H9 (cell line): ENCODE measurements at regions not wholly inside any gene's neighbourhood (a gene's known extent, or its start where the extent isn't known, plus 50 kb on each side); places are given as distances from the start of the nearest gene placed in this dataset.

Experiments used
- DNase-seq: peaks from one replicate; pipeline ENCODE4 v3.0.0-alpha.2; 2017
- H2AFZ ChIP-seq: one replicate; pipeline ENCODE4 v1.6.1; 2013; ENCODE audit warnings: mild to moderate bottlenecking, low read length, control low read depth, moderate library complexity
- H2AK5ac ChIP-seq: 2 replicates; pipeline ENCODE4 v1.6.1; 2013; ENCODE audit warnings: low read length, control low read depth, mixed read lengths; ENCODE audit not compliant: insufficient read length
- H2BK120ac ChIP-seq: one replicate; pipeline ENCODE4 v1.6.1; 2013; ENCODE audit warnings: low read depth, mild to moderate bottlenecking, low read length, control low read depth, inconsistent platforms; ENCODE audit not compliant: poor library complexity, severe bottlenecking
- H2BK12ac ChIP-seq: 2 replicates; pipeline ENCODE4 v1.6.1; 2013; ENCODE audit warnings: low read length, control low read depth, mixed read lengths, low read depth; ENCODE audit not compliant: insufficient read length
- H2BK15ac ChIP-seq: 2 replicates; pipeline ENCODE4 v1.6.1; 2013; ENCODE audit warnings: low read depth, low read length, control low read depth
- H2BK20ac ChIP-seq: one replicate; pipeline ENCODE4 v1.6.1; 2013; ENCODE audit warnings: low read depth, mild to moderate bottlenecking, low read length, control low read depth, inconsistent platforms; ENCODE audit not compliant: poor library complexity, severe bottlenecking
- H2BK5ac ChIP-seq: 2 replicates; pipeline ENCODE4 v1.6.1; 2013; ENCODE audit warnings: low read length, control low read depth, mixed read lengths; ENCODE audit not compliant: insufficient read length
- H3K14ac ChIP-seq: 2 replicates; pipeline ENCODE4 v1.6.1; 2013; ENCODE audit warnings: low read length, control low read depth; ENCODE audit not compliant: insufficient read depth
- H3K18ac ChIP-seq: 2 replicates; pipeline ENCODE4 v1.6.1; 2013; ENCODE audit warnings: low read depth, mild to moderate bottlenecking, mixed read lengths, low read length, control low read depth; ENCODE audit not compliant: insufficient read length
- H3K23ac ChIP-seq: 2 replicates; pipeline ENCODE4 v1.6.1; 2013; ENCODE audit warnings: low read length, control low read depth, mixed read lengths, low read depth; ENCODE audit not compliant: insufficient read length
- H3K23me2 ChIP-seq: 2 replicates; pipeline ENCODE4 v1.6.1; 2013; ENCODE audit warnings: low read depth, mild to moderate bottlenecking, mixed read lengths, low read length, control low read depth; ENCODE audit not compliant: insufficient read length, poor library complexity, severe bottlenecking
- H3K27ac ChIP-seq: 2 replicates; pipeline ENCODE4 v1.5.1; 2013; ENCODE audit warnings: low read length, control low read depth, mixed read lengths, low read depth; ENCODE audit not compliant: insufficient read length
- H3K27me3 ChIP-seq: 2 replicates; pipeline ENCODE4 v1.6.1; 2013; ENCODE audit warnings: low read length, control low read depth, inconsistent platforms; ENCODE audit not compliant: insufficient read depth
- H3K4ac ChIP-seq: 2 replicates; pipeline ENCODE4 v1.6.1; 2013; ENCODE audit warnings: low read depth, mild to moderate bottlenecking, control low read depth, inconsistent platforms, low read length, moderate library complexity
- H3K4me1 ChIP-seq: 2 replicates; pipeline ENCODE4 v1.6.1; 2013; ENCODE audit warnings: low read length, control low read depth, inconsistent platforms; ENCODE audit not compliant: insufficient read depth
- H3K4me2 ChIP-seq: 2 replicates; pipeline ENCODE4 v1.6.1; 2013; ENCODE audit warnings: low read length, control low read depth, mixed read lengths; ENCODE audit not compliant: insufficient read length, insufficient read depth
- H3K56ac ChIP-seq: 2 replicates; pipeline ENCODE4 v1.6.1; 2013; ENCODE audit warnings: low read depth, mild to moderate bottlenecking, mixed read lengths, low read length, control low read depth; ENCODE audit not compliant: insufficient read length
- H3K79me1 ChIP-seq: 2 replicates; pipeline ENCODE4 v1.6.1; 2013; ENCODE audit warnings: low read depth, mild to moderate bottlenecking, moderate library complexity, low read length, control low read depth, inconsistent platforms; ENCODE audit not compliant: insufficient read depth, poor library complexity, severe bottlenecking
- H3K79me2 ChIP-seq: 2 replicates; pipeline ENCODE4 v1.6.1; 2013; ENCODE audit warnings: low read length, control low read depth, inconsistent platforms; ENCODE audit not compliant: insufficient read depth
- H3K9ac ChIP-seq: 2 replicates; pipeline ENCODE4 v1.6.1; 2013; ENCODE audit warnings: low read length, control low read depth, mixed read lengths; ENCODE audit not compliant: insufficient read length; ENCODE audit errors: extremely low read depth
- H3K9me3 ChIP-seq: one replicate; pipeline ENCODE4 v1.6.1; 2013; ENCODE audit warnings: low read depth, low read length, inconsistent platforms; ENCODE audit not compliant: control insufficient read depth
- H3T11ph ChIP-seq: one replicate; pipeline ENCODE4 v1.6.1; 2013; ENCODE audit warnings: mild to moderate bottlenecking, low read length, control low read depth, inconsistent platforms
- H4K20me1 ChIP-seq: one replicate; pipeline ENCODE4 v1.6.1; 2013; ENCODE audit not compliant: control insufficient read depth, insufficient read length, insufficient read depth
- H4K5ac ChIP-seq: 2 replicates; pipeline ENCODE4 v1.6.1; 2013; ENCODE audit warnings: low read depth, mild to moderate bottlenecking, mixed read lengths, low read length, control low read depth; ENCODE audit not compliant: insufficient read length
- H4K8ac ChIP-seq: replicated peaks from 2 replicates; pipeline ENCODE4 v1.6.1; 2013; ENCODE audit warnings: low read length, control low read depth, mixed read lengths, low read depth; ENCODE audit not compliant: insufficient read length
- H4K91ac ChIP-seq: 2 replicates; pipeline ENCODE4 v1.6.1; 2013; ENCODE audit warnings: low read depth, mild to moderate bottlenecking, moderate library complexity, mixed read lengths, low read length, control low read depth; ENCODE audit not compliant: insufficient read length
- H3K27ac Mint-ChIP-seq, 3 experiments: 2 replicates in 2 of 3; 3 replicates in 1 of 3; pipeline ENCODE4 v1.8.0; 2020 to 2021; ENCODE audit warnings: mixed read lengths in 3 of 3, mild to moderate bottlenecking in 1 of 3, moderate library complexity in 1 of 3
- H3K27me3 Mint-ChIP-seq: 2 replicates; pipeline ENCODE4 v1.8.0; 2021; ENCODE audit warnings: low read depth, mild to moderate bottlenecking, moderate library complexity, mixed read lengths
- H3K36me3 Mint-ChIP-seq, 3 experiments: 2 replicates in 2 of 3; 3 replicates in 1 of 3; pipeline ENCODE4 v1.8.0; 2020 to 2021; ENCODE audit warnings: low read depth in 3 of 3, mixed read lengths in 3 of 3; ENCODE audit not compliant: insufficient read depth in 1 of 3
- H3K4me1 Mint-ChIP-seq, 2 experiments: 2 replicates each; pipeline ENCODE4 v1.8.0; 2020; ENCODE audit warnings: mixed read lengths in 2 of 2
- H3K4me3 Mint-ChIP-seq, 2 experiments: 2 replicates in 1 of 2; 3 replicates in 1 of 2; pipeline ENCODE4 v1.8.0; 2020 to 2021; ENCODE audit warnings: mild to moderate bottlenecking in 2 of 2, mixed read lengths in 2 of 2, moderate library complexity in 1 of 2
- H3K9me3 Mint-ChIP-seq, 2 experiments: 2 replicates in 1 of 2; 3 replicates in 1 of 2; pipeline ENCODE4 v1.8.0; 2020; ENCODE audit warnings: mild to moderate bottlenecking in 2 of 2, mixed read lengths in 2 of 2, moderate library complexity in 1 of 2
- WGBS: extraction: QIAGEN DNeasy Blood & Tissue Kit; methylation state at CpG from one replicate; pipeline ENCODE4 v1.1.7; 2013; ENCODE audit warnings: missing lambda C conversion rate, low lambda C conversion rate, mixed read lengths; ENCODE audit not compliant: insufficient read length; ENCODE audit errors: extremely low coverage; 5-methylcytosine and 5-hydroxymethylcytosine counted together
- TF ChIP-seq, protein P1 (sequence below): fragments of 200-600 bp; sonication (generic); conservative IDR thresholded peaks from 3 replicates; pipeline ENCODE4 v1.8.0; 2021; ENCODE audit warnings: antibody characterized with exemption, mild to moderate bottlenecking

DNA sequence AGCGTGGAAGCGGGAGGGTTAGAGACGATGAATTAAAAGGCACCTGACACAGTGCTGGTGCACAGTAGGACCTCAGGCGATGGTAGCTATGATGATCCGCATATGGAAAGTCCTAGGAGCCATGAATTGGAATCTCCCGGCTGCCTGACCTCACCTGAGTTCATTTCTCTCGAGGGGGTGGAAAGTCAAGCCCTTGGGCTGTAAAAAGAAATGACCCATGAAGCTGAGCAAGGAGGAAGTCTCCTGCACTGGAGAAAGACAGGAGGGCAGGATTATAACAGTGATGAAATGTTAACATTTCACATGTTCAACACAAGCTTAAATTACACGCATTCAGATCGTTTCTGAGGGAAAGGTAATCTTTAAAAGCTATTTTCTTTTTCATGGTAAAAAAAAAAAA, 481.2 kb downstream of the MATN1 start:
- no peak overlapping the region for H2AFZ ChIP-seq
- H4K20me1 ChIP-seq = no peaks in the 10 kb centered on the region
- H3K14ac ChIP-seq = no peak overlapping the region
- H3K27me3 Mint-ChIP-seq = peaks cover 35% of the 10 kb centered on the region
- no peak overlapping the region for H3K9ac ChIP-seq
- no peaks in the 10 kb centered on the region; a peak in 2 of 5 replicates for H3K9me3 Mint-ChIP-seq
- H3K9me3 ChIP-seq = no peaks in the 10 kb centered on the region
- H2BK15ac ChIP-seq = no peak overlapping the region
- no peaks in the 10 kb centered on the region; the same call in 1 of the 2 replicates for H3K4me1 ChIP-seq
- no peaks in the 10 kb centered on the region for H3K79me2 ChIP-seq
- no peak overlapping the region for H3K27ac ChIP-seq
- no peak overlapping the region for H4K91ac ChIP-seq
- H4K8ac ChIP-seq = no peak overlapping the region
- H3K56ac ChIP-seq = no peak overlapping the region
- H3T11ph ChIP-seq = no peak overlapping the region
- no peak overlapping the region for H4K5ac ChIP-seq
- no peak overlapping the region for H2BK12ac ChIP-seq
- no peak overlapping the region for H3K4ac ChIP-seq
- H3K18ac ChIP-seq = no peak overlapping the region
- no peak overlapping the region for H2BK20ac ChIP-seq
- no peak overlapping the region for H2BK5ac ChIP-seq
- WGBS = no CpG with 5 or more reads among the region's 9 CpGs
- H3K23me2 ChIP-seq = no peaks in the 10 kb centered on the region
- DNase-seq = no peak
- no peaks in the 10 kb centered on the region for H3K36me3 Mint-ChIP-seq
- peaks cover 31 to 34% of the 10 kb centered on the region in 2 experiments for H3K4me1 Mint-ChIP-seq
- no peaks in the 10 kb centered on the region for H3K27me3 ChIP-seq
- H3K4me2 ChIP-seq = no peak overlapping the region
- no peaks in the 10 kb centered on the region for H3K79me1 ChIP-seq
- TF ChIP-seq, protein P1, sequence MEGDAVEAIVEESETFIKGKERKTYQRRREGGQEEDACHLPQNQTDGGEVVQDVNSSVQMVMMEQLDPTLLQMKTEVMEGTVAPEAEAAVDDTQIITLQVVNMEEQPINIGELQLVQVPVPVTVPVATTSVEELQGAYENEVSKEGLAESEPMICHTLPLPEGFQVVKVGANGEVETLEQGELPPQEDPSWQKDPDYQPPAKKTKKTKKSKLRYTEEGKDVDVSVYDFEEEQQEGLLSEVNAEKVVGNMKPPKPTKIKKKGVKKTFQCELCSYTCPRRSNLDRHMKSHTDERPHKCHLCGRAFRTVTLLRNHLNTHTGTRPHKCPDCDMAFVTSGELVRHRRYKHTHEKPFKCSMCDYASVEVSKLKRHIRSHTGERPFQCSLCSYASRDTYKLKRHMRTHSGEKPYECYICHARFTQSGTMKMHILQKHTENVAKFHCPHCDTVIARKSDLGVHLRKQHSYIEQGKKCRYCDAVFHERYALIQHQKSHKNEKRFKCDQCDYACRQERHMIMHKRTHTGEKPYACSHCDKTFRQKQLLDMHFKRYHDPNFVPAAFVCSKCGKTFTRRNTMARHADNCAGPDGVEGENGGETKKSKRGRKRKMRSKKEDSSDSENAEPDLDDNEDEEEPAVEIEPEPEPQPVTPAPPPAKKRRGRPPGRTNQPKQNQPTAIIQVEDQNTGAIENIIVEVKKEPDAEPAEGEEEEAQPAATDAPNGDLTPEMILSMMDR = no peak
- no peak overlapping the region for H3K4me3 Mint-ChIP-seq
- no peak overlapping the region for H3K23ac ChIP-seq
- H2BK120ac ChIP-seq = no peak overlapping the region
- no peak overlapping the region for H3K27ac Mint-ChIP-seq
- no peak overlapping the region for H2AK5ac ChIP-seq
